WERI-Rb-1 (cell line): ENCODE measurements at regions not wholly inside any gene's neighbourhood (a gene's known extent, or its start where the extent isn't known, plus 50 kb on each side); places are given as distances from the start of the nearest gene placed in this dataset.
"Not testable (repeated sequence)": the region's sequence is repeated elsewhere in the genome, so short reads cannot be mapped to it uniquely, and the experiment has no call there.

Source experiments
- DNase-seq: peaks from one replicate; pipeline ENCODE4 v3.0.0-alpha.2; 2020
- H3K27ac ChIP-seq: fragments of 250-450 bp; sonication (Bioruptor Pico); 2 replicates; pipeline ENCODE4 v1.5.1; 2020; ENCODE audit warnings: mild to moderate bottlenecking, moderate library complexity
- H3K27me3 ChIP-seq: fragments of 250-450 bp; sonication (Bioruptor Pico); 2 replicates; pipeline ENCODE4 v1.5.1; 2021; ENCODE audit warnings: mild to moderate bottlenecking, low read depth, moderate library complexity; ENCODE audit not compliant: insufficient read depth, severe bottlenecking
- H3K36me3 ChIP-seq: fragments of 250-450 bp; sonication (Bioruptor Pico); 2 replicates; pipeline ENCODE4 v1.5.1; 2020; ENCODE audit warnings: mild to moderate bottlenecking, moderate library complexity
- H3K4me3 ChIP-seq: 2 replicates; pipeline ENCODE4 v1.5.1; 2011; ENCODE audit warnings: low read depth, mild to moderate bottlenecking, control low read depth, low read length
- H3K9me3 ChIP-seq: fragments of 250-450 bp; sonication (Bioruptor Pico); 2 replicates; pipeline ENCODE4 v1.5.1; 2021; ENCODE audit warnings: mild to moderate bottlenecking, moderate library complexity; ENCODE audit not compliant: severe bottlenecking
- CTCF ChIP-seq: IDR thresholded peaks from 2 replicates; pipeline ENCODE4 v1.5.1; 2011; ENCODE audit warnings: low read depth, mild to moderate bottlenecking, control low read depth, inconsistent platforms, low read length

DNA sequence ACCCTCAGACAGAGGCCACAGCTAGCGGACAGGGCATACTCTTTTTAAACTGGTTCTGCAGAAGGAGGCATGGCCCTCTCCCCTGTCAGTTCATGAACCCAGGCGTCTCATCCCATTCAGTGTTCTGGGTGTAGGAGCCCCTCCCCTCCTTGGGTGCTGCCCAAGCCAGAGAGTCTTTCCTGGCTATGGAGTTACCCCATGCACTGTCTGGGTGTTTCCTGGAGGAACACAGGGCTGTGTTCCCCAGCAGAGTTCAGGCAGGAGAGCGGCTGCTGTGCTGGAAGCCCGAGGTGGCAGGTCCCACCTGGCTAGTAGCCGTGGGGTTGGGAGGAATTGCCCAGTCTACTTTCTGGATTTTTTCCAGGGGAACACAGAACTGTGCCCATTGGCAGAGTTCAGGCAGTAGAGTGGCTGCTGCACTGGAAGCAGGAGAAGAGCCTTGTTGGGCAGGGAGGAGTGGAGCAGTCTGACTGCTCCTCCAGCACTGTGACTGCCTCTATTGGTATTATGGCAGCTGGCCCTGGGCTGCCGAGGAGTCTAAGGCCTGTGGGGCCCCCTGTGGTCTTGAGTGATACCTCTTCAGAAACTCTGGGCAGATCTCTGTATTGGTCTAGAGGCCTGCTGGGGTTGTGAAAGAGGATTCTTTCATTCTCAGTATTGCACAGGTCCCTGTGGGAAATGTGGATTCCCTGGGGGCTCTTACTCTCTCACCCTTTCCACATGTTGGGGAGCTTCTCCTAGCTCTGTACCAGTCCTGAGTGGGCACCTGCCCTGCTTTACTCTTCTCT, 168.3 kb downstream of the PCDH20 start:
- no peaks in the 10 kb centered on the region for H3K27me3 ChIP-seq
- no peak for TF ChIP-seq CTCF
- no peak for DNase-seq
- H3K9me3 ChIP-seq: no peaks in the 10 kb centered on the region
- no peak overlapping the region for H3K27ac ChIP-seq
- H3K36me3 ChIP-seq: no peaks in the 10 kb centered on the region
- no peak overlapping the region for H3K4me3 ChIP-seq

GRCh38 chr13:61246351-61246750, 169.3 kb downstream of the PCDH20 start:
- Histone ChIP-seq H3K4me3 (no peak overlapping the region), H3K27ac (no peak overlapping the region), H3K27me3 (no peaks in the 10 kb centered on the region), H3K36me3 (no peaks in the 10 kb centered on the region), H3K9me3 (no peaks in the 10 kb centered on the region)
- DNase-seq: no peak
- no peak for TF ChIP-seq CTCF

GRCh38 chr13:61215601-61216000, 200.0 kb downstream of the PCDH20 start:
- Histone ChIP-seq H3K27ac (no peak overlapping the region), H3K4me3 (no peak overlapping the region), H3K9me3 (no peaks in the 10 kb centered on the region), H3K27me3 (no peaks in the 10 kb centered on the region), H3K36me3 (no peaks in the 10 kb centered on the region)
- DNase-seq: no peak
- no peak for TF ChIP-seq CTCF

DNA sequence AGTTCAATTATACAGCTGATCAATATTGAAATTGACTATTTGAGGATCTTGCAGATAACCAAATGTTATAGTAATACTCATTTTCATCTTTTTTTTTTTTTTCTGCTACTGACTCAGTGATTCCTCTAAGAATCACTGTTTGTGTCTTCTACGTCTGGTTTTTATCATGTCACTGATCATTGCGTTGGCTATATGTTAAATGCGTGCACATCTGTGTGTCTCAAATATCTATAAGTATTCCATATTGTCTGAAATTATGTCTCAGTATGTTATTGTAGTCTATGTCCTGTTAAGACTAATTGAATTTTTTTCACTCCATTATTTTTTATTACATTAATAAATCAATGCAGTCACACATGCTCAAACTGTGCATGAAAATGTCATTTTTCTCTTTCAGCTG, 200.5 kb downstream of the PCDH20 start:
- Histone ChIP-seq H3K9me3 (no peaks in the 10 kb centered on the region), H3K27ac (no peak overlapping the region), H3K27me3 (no peaks in the 10 kb centered on the region), H3K36me3 (no peaks in the 10 kb centered on the region), H3K4me3 (no peak overlapping the region)
- DNase-seq: no peak
- TF ChIP-seq CTCF: no peak

GRCh38 chr13:61214551-61214950, 201.1 kb downstream of the PCDH20 start:
- Histone ChIP-seq H3K36me3 (no peaks in the 10 kb centered on the region), H3K4me3 (no peak overlapping the region), H3K27me3 (no peaks in the 10 kb centered on the region), H3K27ac (no peak overlapping the region), H3K9me3 (no peaks in the 10 kb centered on the region)
- no peak for DNase-seq
- TF ChIP-seq CTCF: no peak

DNA sequence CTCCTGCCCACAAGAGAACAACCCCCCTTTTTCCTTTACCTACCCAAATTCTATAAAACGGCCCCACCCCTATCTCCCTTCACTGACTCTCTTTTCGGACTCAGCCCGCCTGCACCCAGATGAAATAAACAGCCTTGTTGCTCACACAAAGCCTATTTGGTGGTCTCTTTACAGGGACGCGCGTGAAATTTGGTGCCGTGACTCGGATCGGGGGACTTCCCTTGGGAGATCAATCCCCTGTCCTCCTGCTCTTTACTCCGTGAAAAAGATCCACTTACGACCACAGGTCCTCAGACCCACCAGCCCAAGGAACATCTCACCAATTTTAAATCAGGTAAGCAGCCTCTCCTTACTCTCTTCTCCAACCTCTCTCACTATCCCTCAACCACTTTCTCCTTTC, 209.8 kb downstream of the PCDH20 start:
- not testable (repeated sequence) for H3K36me3 ChIP-seq, H3K9me3 ChIP-seq, H3K27ac ChIP-seq, H3K27me3 ChIP-seq, DNase-seq, H3K4me3 ChIP-seq
